Peyer's patch (tissue), 4 donors: ENCODE measurements at regions not wholly inside any gene's neighbourhood (a gene's known extent, or its start where the extent isn't known, plus 50 kb on each side); places are given as distances from the start of the nearest gene placed in this dataset.
A peak's percentile ranks its signal among the peaks of the same experiment; 100 is the strongest.

ENCODE experiments used
- DNase-seq, 3 donors: peaks; one replicate each; pipeline ENCODE4 v3.0.0-alpha.2; 2017 to 2019
- H3K27ac ChIP-seq, 4 donors: fragments of 200-600 bp; sonication (generic); one replicate each; pipeline ENCODE4 v1.5.1; 2016 to 2019
- H3K27me3 ChIP-seq, 2 donors: fragments of 200-600 bp; sonication (generic); one replicate each; pipeline ENCODE4 v1.5.1; 2019
- H3K36me3 ChIP-seq, 3 donors: fragments of 200-600 bp; sonication (generic); one replicate each; pipeline ENCODE4 v1.5.1; 2016 to 2019
- H3K4me1 ChIP-seq, 4 donors: fragments of 200-600 bp; sonication (generic); one replicate each; pipeline ENCODE4 v1.5.1; 2016 to 2019
- H3K4me3 ChIP-seq, 4 donors: fragments of 200-600 bp; sonication (generic); 1 replicate in 3 of 4; 2 replicates in 1 of 4; pipeline ENCODE4 v1.5.1; 2016 to 2019; ENCODE audit warnings: mild to moderate bottlenecking in 1 of 4
- H3K9me3 ChIP-seq, 4 donors: fragments of 200-600 bp; sonication (generic); one replicate each; pipeline ENCODE4 v1.5.1; 2016 to 2019; ENCODE audit warnings: mild to moderate bottlenecking in 1 of 4
- POLR2A ChIP-seq, 2 donors: fragments of 450-650 bp; IDR thresholded peaks; one replicate each; pipeline ENCODE4 v1.5.1; 2017; ENCODE audit warnings: antibody characterized with exemption in 2 of 2, mild to moderate bottlenecking in 2 of 2, moderate library complexity in 2 of 2
- TF ChIP-seq, protein P1 (sequence below), 6 experiments: fragments of 450-650 bp in 4 of 6; fragments of 200-600 bp in 2 of 6; sonication (generic) in 1 of 6; IDR thresholded peaks; one replicate each; pipeline ENCODE4 v1.5.1; 2017 to 2019; ENCODE audit warnings: antibody characterized with exemption in 6 of 6, mild to moderate bottlenecking in 3 of 6, moderate library complexity in 1 of 6

DNA sequence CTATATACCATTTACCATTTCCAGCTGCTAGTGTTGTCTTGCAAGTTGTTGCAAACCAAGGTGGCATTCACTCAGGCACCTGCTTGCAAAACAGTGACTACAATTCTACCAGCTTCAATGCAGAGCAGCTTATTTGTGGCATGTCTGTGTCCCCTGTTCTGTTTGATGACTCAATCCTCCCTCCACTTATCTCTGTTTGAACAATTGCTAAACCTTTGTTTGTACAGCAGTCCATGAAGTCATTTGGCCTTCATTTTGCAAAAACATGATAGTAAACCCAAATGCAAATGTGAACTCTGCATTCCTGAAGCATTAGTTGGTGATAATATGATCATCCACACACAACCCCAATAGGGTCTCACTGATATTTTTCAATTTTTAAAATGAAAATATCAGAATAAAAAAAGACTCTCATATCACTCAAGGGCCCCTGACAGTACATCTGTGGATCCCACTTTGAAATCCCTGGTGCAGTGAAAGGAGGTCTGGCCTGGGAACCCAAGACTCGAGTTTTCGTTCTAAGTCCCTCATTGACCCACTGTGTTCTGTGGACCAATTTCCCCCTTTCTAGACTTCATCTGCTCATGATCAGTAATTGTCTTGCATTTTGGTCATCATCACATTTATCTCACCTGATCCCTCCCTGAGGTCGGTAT lies 425.4 kb downstream of the RPS24 start:
- no peaks in the 10 kb centered on the region for H3K4me1 ChIP-seq
- no peak overlapping the region for H3K27ac ChIP-seq
- no peaks in the 10 kb centered on the region for H3K36me3 ChIP-seq
- no peak for TF ChIP-seq POLR2A (IDR thresholded peaks at IDR 0.05)
- TF ChIP-seq, protein P1, sequence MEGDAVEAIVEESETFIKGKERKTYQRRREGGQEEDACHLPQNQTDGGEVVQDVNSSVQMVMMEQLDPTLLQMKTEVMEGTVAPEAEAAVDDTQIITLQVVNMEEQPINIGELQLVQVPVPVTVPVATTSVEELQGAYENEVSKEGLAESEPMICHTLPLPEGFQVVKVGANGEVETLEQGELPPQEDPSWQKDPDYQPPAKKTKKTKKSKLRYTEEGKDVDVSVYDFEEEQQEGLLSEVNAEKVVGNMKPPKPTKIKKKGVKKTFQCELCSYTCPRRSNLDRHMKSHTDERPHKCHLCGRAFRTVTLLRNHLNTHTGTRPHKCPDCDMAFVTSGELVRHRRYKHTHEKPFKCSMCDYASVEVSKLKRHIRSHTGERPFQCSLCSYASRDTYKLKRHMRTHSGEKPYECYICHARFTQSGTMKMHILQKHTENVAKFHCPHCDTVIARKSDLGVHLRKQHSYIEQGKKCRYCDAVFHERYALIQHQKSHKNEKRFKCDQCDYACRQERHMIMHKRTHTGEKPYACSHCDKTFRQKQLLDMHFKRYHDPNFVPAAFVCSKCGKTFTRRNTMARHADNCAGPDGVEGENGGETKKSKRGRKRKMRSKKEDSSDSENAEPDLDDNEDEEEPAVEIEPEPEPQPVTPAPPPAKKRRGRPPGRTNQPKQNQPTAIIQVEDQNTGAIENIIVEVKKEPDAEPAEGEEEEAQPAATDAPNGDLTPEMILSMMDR (IDR thresholded peaks at IDR 0.05): no peak
- DNase-seq: no peak
- H3K4me3 ChIP-seq: no peak overlapping the region
- no peaks in the 10 kb centered on the region for H3K27me3 ChIP-seq
- no peaks in the 10 kb centered on the region for H3K9me3 ChIP-seq

DNA sequence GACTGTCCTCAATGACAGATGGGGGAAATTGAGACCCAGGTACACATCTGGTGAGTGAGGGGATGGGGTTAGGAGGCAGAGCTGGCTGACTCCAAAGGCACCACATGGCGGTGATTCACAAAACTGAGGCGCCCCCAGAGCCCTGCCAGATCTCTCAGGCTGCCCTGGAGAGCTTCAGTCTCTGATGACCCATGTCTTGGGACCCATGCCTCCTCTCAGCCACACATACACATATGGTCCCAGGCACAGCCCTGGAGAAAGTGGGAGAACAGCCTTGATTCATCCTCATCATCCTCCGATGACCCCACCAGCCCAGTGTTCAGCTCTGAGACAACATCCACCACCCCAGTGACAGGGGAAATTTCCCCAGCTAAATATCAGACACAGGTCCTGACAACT lies 426.0 kb downstream of the RPS24 start:
- Histone ChIP-seq H3K4me1 (no peaks in the 10 kb centered on the region), H3K9me3 (no peaks in the 10 kb centered on the region), H3K27me3 (no peaks in the 10 kb centered on the region), H3K36me3 (no peaks in the 10 kb centered on the region), H3K4me3 (no peak overlapping the region), H3K27ac (no peak overlapping the region)
- DNase-seq: no peak
- no peak for TF ChIP-seq POLR2A (IDR thresholded peaks at IDR 0.05)
- TF ChIP-seq, protein P1 (IDR thresholded peaks at IDR 0.05): no peak

DNA sequence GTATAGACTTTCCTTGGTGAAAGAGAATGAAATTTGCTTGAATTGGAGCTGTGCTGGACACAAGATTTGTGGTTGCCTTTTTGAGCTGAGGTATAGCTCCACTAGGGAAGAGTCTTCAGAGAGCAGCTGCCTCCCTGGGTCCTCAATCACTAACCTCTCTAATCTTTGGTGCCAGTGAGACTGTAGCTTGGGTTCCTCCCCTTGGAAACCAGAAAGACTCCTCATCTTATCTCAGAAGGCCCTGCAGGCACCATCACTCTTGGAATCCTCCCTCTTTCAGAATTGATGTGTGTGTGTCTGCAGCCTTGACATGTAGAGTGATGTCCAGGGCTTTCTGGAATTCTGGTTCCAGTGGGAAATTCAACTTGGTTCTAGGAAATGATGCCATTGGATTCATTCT lies 426.5 kb downstream of the RPS24 start:
- H3K9me3 ChIP-seq: no peaks in the 10 kb centered on the region
- H3K27me3 ChIP-seq: no peaks in the 10 kb centered on the region
- TF ChIP-seq, protein P1 (IDR thresholded peaks at IDR 0.05): no peak
- TF ChIP-seq POLR2A (IDR thresholded peaks at IDR 0.05): no peak
- H3K4me3 ChIP-seq: no peak overlapping the region
- no peaks in the 10 kb centered on the region for H3K36me3 ChIP-seq
- H3K27ac ChIP-seq: no peak overlapping the region
- H3K4me1 ChIP-seq: no peaks in the 10 kb centered on the region
- no peak for DNase-seq

DNA sequence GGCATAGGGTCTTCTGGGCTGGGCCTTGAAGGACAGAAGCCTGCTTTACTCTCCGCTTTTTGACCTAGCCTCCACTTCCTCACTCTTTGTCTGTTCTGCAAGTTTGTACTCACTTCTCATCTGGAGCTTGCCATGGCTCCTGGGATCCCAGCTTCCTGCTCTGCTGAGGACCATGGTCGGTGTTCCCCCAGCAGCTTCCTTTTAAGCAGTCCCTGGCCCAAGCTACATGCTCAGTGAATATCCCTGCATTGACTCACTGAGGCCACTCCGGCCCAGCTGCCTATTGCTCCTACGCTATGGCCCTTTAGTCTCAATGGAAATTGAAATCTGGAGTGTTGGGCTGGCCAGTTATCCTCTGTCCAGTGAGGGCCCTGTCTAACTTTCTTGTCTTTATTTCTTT lies 427.7 kb downstream of the RPS24 start:
- Histone ChIP-seq H3K36me3 (no peaks in the 10 kb centered on the region), H3K27ac (no peak overlapping the region), H3K27me3 (no peaks in the 10 kb centered on the region), H3K9me3 (no peaks in the 10 kb centered on the region), H3K4me1 (no peaks in the 10 kb centered on the region), H3K4me3 (no peak overlapping the region)
- TF ChIP-seq, protein P1 (IDR thresholded peaks at IDR 0.05): no peak
- TF ChIP-seq POLR2A (IDR thresholded peaks at IDR 0.05): no peak
- peak in 1 of 3 donors; percentile 21 for DNase-seq

GRCh38 chr10:78462176-78462575 lies 428.5 kb downstream of the RPS24 start:
- Histone ChIP-seq H3K27me3 (no peaks in the 10 kb centered on the region), H3K9me3 (no peaks in the 10 kb centered on the region), H3K27ac (no peak overlapping the region), H3K4me1 (no peaks in the 10 kb centered on the region), H3K36me3 (no peaks in the 10 kb centered on the region), H3K4me3 (no peak overlapping the region)
- DNase-seq: no peak
- TF ChIP-seq, protein P1 (IDR thresholded peaks at IDR 0.05): no peak
- no peak for TF ChIP-seq POLR2A (IDR thresholded peaks at IDR 0.05)
